NOMO-1 treated with DMSO at 0.1 percent for 48 hours (cell line): ENCODE measurements at regions not wholly inside any gene's neighbourhood (a gene's known extent, or its start where the extent isn't known, plus 50 kb on each side); places are given as distances from the start of the nearest gene placed in this dataset.
"Not testable (repeated sequence)": the region's sequence is repeated elsewhere in the genome, so short reads cannot be mapped to it uniquely, and the experiment has no call there.

Source experiments
- DNase-seq: peaks from one replicate; lab custom pipeline; 2025; ENCODE audit not compliant: unreplicated experiment; lab: John Stamatoyannopoulos, UW

- DNase-seq = no peak
Observed at GRCh38 chr5:91493086-91493485, 110.0 kb upstream of the ARRDC3 start.

GRCh38 chr5:91491229-91491628 is 108.1 kb upstream of the ARRDC3 start:
- DNase-seq = no peak

- no peak for DNase-seq
Observed at GRCh38 chr5:91490316-91490715, 107.2 kb upstream of the ARRDC3 start.

- DNase-seq = no peak
Observed at GRCh38 chr5:91487420-91487819, 104.3 kb upstream of the ARRDC3 start.

GRCh38 chr5:91486638-91487037 is 103.5 kb upstream of the ARRDC3 start:
- DNase-seq = no peak

GRCh38 chr5:91484662-91485061 is 101.5 kb upstream of the ARRDC3 start:
- DNase-seq = no peak

- DNase-seq = not testable (repeated sequence)
Observed at GRCh38 chr5:91479376-91479775, 96.3 kb upstream of the ARRDC3 start.

GRCh38 chr5:91478096-91478495 is 95.0 kb upstream of the ARRDC3 start:
- DNase-seq = no peak

- no peak for DNase-seq
Observed at GRCh38 chr5:91477408-91477807, 94.3 kb upstream of the ARRDC3 start.

- no peak for DNase-seq
Observed at GRCh38 chr5:91474201-91474600, 91.1 kb upstream of the ARRDC3 start.

GRCh38 chr5:91472631-91473030 is 89.5 kb upstream of the ARRDC3 start:
- no peak for DNase-seq

GRCh38 chr5:91469517-91470165 is 86.5 kb upstream of the ARRDC3 start:
- DNase-seq = peak; percentile 85

GRCh38 chr5:91468651-91469422 is 85.7 kb upstream of the ARRDC3 start:
- DNase-seq = peak; percentile 40

GRCh38 chr5:91464886-91465646 is 81.9 kb upstream of the ARRDC3 start:
- no peak for DNase-seq

GRCh38 chr5:91457681-91458058 is 74.6 kb upstream of the ARRDC3 start:
- DNase-seq = no peak

- DNase-seq = no peak
Observed at GRCh38 chr5:91456928-91457680, 74.0 kb upstream of the ARRDC3 start.

GRCh38 chr5:91449083-91449482 is 66.0 kb upstream of the ARRDC3 start:
- no peak for DNase-seq

- not testable (repeated sequence) for DNase-seq
Observed at GRCh38 chr5:91448079-91448478, 65.0 kb upstream of the ARRDC3 start.

GRCh38 chr5:91446880-91447279 is 63.8 kb upstream of the ARRDC3 start:
- not testable (repeated sequence) for DNase-seq

- DNase-seq = no peak
Observed at GRCh38 chr5:91443761-91444467, 60.8 kb upstream of the ARRDC3 start.

- DNase-seq = no peak
Observed at GRCh38 chr5:91443023-91443422, 59.9 kb upstream of the ARRDC3 start.
